HG03108 (cell line): ENCODE measurements at regions not wholly inside any gene's neighbourhood (a gene's known extent, or its start where the extent isn't known, plus 50 kb on each side); places are given as distances from the start of the nearest gene placed in this dataset.
"Not testable (repeated sequence)": the region's sequence is repeated elsewhere in the genome, so short reads cannot be mapped to it uniquely, and the experiment has no call there.

Experiments
- ATAC-seq: cut with Tn5 transposase; IDR thresholded peaks from one replicate; pipeline ENCODE4 v1.9.1; 2021; ENCODE audit warnings: moderate library complexity; ENCODE audit not compliant: unreplicated experiment

GRCh38 chr2:241981076-241981700, 111.7 kb downstream of the RTP5 start:
- ATAC-seq, result no peak

DNA sequence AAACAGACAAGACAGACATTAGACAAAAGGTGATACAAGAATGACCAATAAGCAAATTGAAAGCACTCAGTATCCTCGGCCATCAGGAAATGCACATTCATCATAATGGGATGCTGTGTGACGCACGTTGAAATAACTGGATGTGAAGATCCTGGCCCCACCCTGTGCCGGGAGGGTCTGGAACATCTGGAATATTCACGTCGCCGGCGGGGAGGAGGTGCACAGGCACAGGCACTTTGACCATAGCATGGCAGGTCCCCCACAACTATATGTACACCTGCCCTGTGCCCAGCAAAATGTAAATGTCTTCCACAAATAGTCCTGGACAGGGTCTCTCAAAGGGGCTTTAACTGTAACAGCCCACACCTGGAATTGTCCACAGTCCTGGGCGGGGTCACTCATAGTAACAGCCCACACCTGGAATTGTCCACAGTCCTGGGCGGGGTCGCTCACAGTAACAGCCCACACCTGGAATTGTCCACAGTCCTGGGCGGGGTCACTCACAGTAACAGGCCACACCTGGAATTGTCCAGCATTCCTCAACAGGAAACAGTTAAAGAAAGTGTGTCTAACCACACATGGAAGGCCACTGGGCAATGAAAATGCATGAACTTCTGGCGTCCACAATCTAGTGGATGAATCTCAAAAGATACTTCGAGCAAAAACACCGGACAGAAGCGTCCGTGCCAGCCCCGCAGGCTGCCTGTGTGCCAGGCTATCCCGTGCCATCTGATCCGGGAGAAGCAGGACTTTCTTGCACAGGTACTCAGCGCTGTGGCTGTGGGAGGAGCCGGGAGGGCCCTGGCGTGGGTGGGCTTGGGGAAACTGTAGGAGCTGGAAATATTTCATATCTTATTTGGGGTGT, 113.4 kb downstream of the RTP5 start:
- no peak for ATAC-seq

- ATAC-seq, result no peak
Measured at GRCh38 chr2:241983571-241984270, 114.2 kb downstream of the RTP5 start.

DNA sequence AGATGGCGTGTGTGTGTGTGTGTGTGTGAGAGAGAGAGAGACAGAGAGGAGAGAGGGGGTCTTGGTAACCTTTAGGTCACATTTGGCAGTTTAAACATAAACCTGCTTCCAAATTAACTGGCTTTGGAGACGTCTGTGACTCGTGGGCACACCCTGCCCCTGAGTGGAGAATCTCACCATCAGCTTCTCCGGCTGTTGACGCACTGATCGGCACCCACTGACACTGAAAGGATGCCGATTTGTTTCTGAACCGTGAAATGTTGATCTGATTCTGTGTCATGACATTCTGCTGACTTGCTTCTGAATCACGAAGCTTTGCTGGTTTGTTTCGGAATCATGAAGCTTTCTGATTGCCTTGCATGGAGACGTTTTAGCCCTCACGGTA, 114.7 kb downstream of the RTP5 start:
- no peak for ATAC-seq

- no peak for ATAC-seq
Measured at GRCh38 chr2:241984658-241985057, 115.1 kb downstream of the RTP5 start.

GRCh38 chr2:241985161-241985985, 115.8 kb downstream of the RTP5 start:
- not testable (repeated sequence) for ATAC-seq

GRCh38 chr2:241985986-241986329, 116.4 kb downstream of the RTP5 start:
- ATAC-seq, result no peak

DNA sequence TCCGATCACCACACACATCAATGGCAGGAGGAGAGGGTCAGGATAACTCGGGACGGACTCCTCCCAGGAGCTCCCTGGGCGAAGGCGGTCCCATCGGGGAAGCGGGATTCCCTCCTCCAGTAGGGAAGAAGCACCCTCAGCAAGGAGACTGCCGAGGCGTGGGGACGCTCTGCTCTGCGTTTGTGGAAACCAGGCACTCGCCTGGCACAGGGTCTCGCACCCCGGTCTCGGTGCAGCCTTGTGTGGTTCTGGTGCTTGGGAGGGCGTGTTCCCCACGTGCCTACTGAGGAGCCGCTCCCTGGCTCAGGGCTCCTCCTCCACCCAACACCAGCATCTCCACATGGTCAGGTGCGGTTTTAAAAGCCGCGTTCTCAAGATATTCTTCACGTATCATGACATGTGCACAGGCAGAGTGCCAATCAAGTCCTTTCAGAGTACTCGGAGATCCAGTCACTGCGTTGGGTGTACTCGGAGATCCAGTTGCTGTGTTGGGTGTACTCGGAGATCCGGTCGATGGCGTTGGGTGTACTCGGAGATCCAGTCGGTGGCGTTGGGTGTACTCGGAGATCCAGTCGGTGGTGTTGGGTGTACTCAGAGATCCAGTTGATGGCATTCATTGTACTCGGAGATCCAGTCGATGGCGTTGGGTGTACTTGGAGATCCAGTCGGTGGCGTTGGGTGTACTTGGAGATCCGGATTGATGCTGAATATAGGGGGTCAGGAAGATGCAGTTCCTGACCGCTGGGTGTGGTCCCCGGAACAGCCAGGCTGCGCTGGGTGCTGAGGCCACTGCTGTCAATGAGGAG, 117.5 kb downstream of the RTP5 start:
- no peak for ATAC-seq

GRCh38 chr2:241987726-241988125, 118.2 kb downstream of the RTP5 start:
- ATAC-seq, result no peak

DNA sequence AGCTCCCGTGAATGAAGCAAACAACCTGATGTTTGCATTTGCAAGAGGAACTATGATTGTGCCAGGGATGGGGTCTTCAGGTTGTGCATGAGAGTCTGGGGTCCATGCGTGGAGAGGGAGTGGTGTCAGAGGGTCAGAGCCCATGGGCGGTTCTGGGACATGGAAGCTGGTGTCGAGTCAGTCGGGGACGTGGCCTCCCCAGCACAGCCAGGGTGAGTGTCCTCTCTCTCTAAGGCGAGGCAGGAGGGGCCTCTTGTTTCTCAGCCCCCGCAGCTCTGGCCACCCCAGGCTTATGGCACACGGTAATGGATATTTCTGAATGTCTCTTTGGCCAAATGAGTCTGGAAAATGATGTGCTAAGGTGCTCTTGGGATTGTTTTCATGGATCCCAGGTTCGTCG, 118.6 kb downstream of the RTP5 start:
- ATAC-seq, result no peak

DNA sequence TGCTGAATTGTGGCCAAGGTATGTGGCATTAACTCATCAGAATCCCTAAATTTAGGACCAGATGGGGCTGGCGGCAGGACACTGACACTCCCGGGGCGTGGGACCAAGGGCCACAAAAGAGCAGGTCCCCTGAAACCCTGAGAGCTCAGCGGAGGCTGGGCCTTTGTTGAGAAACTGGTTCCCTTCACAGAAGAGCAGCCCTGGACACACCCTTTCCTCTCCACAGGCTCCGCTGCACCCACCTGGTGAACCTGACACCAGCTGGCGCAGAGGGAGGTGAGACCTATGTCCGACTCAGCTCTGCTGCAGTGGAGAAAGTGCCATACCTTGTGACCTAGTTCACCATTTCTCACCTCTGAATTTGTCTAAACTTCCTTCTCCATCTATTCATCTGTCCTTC, 119.5 kb downstream of the RTP5 start:
- ATAC-seq, result no peak

DNA sequence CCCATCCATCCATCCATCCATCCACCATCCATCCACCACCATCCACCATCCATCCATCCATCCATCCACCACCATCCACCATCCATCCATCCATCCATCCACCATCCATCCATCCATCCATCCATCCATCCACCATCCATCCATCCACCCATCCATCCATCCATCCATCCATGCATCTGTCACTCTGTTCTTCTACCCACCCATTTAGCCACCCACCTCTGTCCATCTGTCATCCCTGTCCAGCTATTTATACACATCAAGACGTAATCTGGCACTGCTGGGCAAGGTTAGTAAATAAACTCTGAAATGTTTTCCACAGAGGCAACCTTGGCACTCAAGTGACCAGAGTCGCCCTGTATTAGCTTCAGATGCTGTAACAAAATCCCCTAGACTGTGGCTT, 120.9 kb downstream of the RTP5 start:
- no peak for ATAC-seq

DNA sequence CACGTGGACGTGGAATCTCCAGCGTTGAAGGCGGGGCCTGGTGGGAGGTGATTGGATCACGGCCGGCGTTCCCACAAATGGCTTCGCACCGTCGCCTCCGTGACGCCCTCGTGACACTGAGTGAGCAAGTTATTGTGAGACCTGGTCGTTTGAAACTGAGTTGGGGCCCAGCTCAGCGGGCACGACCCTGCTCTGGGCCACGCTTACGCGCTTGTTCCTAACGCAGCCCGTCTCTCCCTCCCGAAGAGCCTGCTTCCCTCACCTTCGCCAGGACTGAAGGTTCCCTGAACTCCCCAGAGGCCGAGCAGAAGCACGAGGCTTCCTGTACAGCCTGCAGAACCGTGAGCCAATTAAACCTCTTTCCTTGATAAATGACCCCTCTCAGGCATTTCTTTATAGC, 121.8 kb downstream of the RTP5 start:
- ATAC-seq, result no peak

GRCh38 chr2:241992753-241993152, 123.2 kb downstream of the RTP5 start:
- no peak for ATAC-seq

- ATAC-seq, result no peak
Measured at GRCh38 chr2:241993386-241994005, 124.0 kb downstream of the RTP5 start.

DNA sequence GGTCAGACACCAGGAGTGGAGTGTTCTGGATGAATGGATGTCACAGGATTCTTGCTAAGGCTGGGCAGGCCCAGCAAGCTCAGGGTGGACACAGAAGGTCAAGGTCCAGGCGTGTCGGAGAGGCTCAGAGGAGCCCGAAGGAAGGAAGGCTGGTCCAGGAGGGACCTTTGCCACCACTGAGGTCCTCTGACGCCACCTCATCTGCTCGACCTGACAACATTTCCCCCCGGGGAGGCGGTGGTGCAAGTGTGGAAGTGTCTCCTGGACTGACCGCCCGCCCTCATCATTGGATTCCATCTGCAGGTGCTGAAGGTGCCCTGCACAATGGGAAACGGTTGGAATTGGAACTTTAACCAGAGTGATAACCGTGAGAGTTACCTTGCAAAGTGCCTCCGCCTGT, 124.6 kb downstream of the RTP5 start:
- no peak for ATAC-seq

GRCh38 chr2:241994556-241995213, 125.2 kb downstream of the RTP5 start:
- ATAC-seq, result no peak

DNA sequence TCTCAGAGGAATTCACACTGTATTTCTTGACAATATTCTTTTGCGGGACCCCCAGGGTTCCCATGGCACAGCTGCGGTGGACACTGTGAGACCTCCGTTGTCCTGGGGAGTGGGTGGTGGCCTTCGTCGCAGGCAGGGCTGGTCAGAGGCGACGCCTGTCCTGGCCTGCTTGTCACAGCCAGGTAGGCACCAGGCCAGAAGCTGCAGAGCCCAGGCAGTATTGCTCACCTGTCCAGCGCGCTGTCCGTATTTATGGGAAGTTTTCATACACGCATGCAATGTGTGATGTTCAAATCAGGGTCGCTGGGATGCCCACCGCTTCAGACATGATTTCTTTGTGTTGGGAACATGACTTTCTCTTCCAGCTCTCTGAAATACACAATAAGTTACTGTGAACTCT, 126.6 kb downstream of the RTP5 start:
- ATAC-seq, result no peak

GRCh38 chr2:241997017-241997416, 127.5 kb downstream of the RTP5 start:
- no peak for ATAC-seq
